K562 (cell line): ENCODE measurements at regions not wholly inside any gene's neighbourhood (a gene's known extent, or its start where the extent isn't known, plus 50 kb on each side); places are given as distances from the start of the nearest gene placed in this dataset.

ENCODE experiments used
- CHD2 ChIP-seq: IDR thresholded peaks from 2 replicates; pipeline ENCODE4 v1.6.1; 2011; ENCODE audit warnings: low read depth, low read length
- MXI1 ChIP-seq: IDR thresholded peaks from 2 replicates; pipeline ENCODE4 v1.6.1; 2011; ENCODE audit warnings: low read depth, mild to moderate bottlenecking, improper control_type of control experiment, low read length
- NFRKB ChIP-seq: fragments of 450-650 bp; IDR thresholded peaks from 2 replicates; pipeline ENCODE4 v1.6.1; 2016; ENCODE audit warnings: low read depth
- SMARCE1 ChIP-seq: fragments of 450-650 bp; IDR thresholded peaks from 2 replicates; pipeline ENCODE4 v1.7.1; 2016; ENCODE audit warnings: mild to moderate bottlenecking
- XRCC3 ChIP-seq: fragments of 450-650 bp; IDR thresholded peaks from 2 replicates; pipeline ENCODE4 v1.6.1; 2017; ENCODE audit warnings: mild to moderate bottlenecking, moderate library complexity
- YY1 ChIP-seq, 3 experiments: IDR thresholded peaks; 2 replicates each; pipeline ENCODE4 v1.6.1; 2011; ENCODE audit warnings: low read length in 2 of 3, mild to moderate bottlenecking in 2 of 3, moderate library complexity in 2 of 3, borderline replicate concordance in 1 of 3, control low read depth in 1 of 3, low read depth in 1 of 3; ENCODE audit not compliant: insufficient read depth in 3 of 3, insufficient replicate concordance in 2 of 3, control insufficient read depth in 1 of 3, insufficient read length in 1 of 3; ENCODE audit errors: extremely low read depth in 1 of 3
- TF ChIP-seq, protein P1 (sequence below), 2 experiments: fragments of 450-650 bp; IDR thresholded peaks; 2 replicates each; pipeline ENCODE4 v1.6.1; 2016; ENCODE audit warnings: mild to moderate bottlenecking in 2 of 2, borderline replicate concordance in 1 of 2, low read depth in 1 of 2, moderate library complexity in 1 of 2
- TF ChIP-seq, protein P2 (sequence below), 2 experiments: IDR thresholded peaks in 1 of 2; conservative IDR thresholded peaks in 1 of 2; 2 replicates each; pipeline ENCODE4 v1.6.1; 2016; ENCODE audit warnings: low read depth in 2 of 2, mild to moderate bottlenecking in 1 of 2, missing compliant biosample characterization in 1 of 2, missing genetic modification characterization in 1 of 2, moderate library complexity in 1 of 2

- no peak for TF ChIP-seq MXI1
- TF ChIP-seq YY1 (IDR thresholded peaks at IDR 0.05; ENCODE audit: borderline replicate concordance in 1 of 3, control insufficient read depth in 1 of 3, extremely low read depth in 1 of 3, insufficient read depth in 3 of 3, insufficient read length in 1 of 3, insufficient replicate concordance in 2 of 3, low read depth in 1 of 3, low read length in 2 of 3), result peak in 2 of 3 experiments; percentile 66 to 78
- no peak for TF ChIP-seq XRCC3
- TF ChIP-seq NFRKB, result peak; percentile 38; the same call in 1 of the 2 replicates
- TF ChIP-seq, protein P1, sequence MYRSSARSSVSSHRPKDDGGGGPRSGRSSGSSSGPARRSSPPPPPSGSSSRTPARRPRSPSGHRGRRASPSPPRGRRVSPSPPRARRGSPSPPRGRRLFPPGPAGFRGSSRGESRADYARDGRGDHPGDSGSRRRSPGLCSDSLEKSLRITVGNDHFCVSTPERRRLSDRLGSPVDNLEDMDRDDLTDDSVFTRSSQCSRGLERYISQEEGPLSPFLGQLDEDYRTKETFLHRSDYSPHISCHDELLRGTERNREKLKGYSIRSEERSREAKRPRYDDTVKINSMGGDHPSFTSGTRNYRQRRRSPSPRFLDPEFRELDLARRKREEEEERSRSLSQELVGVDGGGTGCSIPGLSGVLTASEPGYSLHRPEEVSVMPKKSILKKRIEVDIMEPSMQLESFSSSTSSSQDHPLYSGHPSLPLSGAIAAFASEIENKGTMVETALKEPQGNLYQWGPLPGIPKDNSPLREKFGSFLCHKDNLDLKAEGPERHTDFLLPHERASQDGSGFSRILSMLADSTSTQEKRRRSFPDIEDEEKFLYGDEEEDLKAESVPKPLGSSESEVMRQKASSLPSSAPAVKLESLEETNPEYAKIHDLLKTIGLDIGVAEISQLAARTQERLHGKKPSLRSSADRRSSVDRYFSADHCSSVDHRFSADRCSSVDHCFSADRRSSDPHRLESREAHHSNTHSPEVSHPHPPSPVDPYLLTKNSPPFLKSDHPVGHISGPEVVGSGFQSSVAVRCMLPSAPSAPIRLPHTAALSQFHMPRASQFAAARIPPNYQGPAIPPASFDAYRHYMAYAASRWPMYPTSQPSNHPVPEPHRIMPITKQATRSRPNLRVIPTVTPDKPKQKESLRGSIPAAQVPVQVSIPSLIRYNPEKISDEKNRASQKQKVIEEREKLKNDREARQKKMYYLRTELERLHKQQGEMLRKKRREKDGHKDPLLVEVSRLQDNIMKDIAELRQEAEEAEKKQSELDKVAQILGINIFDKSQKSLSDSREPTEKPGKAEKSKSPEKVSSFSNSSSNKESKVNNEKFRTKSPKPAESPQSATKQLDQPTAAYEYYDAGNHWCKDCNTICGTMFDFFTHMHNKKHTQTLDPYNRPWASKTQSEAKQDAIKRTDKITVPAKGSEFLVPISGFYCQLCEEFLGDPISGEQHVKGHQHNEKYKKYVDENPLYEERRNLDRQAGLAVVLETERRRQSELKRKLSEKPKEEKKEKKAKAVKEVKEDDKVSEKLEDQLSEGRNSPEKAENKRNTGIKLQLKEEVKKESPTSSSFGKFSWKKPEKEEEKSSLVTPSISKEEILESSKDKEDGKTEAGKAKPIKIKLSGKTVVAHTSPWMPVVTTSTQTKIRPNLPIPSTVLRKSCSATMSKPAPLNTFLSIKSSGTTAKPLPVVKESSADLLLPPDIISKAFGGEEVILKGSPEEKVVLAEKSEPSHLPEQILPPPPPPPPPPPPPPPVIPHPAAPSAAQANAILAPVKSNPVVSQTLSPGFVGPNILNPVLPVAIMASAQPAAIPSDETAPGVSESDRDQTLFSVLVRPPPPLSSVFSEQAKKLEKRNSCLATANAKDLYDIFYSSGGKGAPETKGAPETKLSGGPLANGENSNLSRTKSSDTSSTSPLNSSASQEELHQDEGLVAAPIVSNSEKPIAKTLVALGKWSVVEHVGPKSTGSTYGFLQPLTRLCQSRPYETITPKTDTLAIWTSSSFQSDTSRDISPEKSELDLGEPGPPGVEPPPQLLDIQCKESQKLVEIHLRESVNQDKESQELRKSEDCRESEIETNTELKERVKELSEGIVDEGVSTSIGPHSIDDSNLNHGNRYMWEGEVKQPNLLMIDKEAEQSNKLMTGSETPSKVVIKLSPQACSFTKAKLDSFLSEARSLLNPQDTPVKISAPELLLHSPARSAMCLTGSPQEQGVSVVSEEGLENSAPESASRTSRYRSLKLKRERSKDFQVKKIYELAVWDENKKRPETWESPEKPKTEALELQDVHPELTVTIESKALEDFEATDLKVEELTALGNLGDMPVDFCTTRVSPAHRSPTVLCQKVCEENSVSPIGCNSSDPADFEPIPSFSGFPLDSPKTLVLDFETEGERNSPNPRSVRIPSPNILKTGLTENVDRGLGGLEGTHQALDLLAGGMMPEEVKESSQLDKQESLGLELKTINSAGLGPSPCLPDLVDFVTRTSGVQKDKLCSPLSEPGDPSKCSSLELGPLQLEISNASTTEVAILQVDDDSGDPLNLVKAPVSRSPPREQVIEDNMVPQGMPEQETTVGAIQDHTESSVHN (IDR thresholded peaks at IDR 0.05; ENCODE audit: borderline replicate concordance in 1 of 2, low read depth in 1 of 2), result no peak; a peak in 1 of 4 replicates
- no peak for TF ChIP-seq CHD2
- TF ChIP-seq SMARCE1, result 0 out of 2 replicates have a peak, but pooled peaks have one; percentile 42
- TF ChIP-seq, protein P2, sequence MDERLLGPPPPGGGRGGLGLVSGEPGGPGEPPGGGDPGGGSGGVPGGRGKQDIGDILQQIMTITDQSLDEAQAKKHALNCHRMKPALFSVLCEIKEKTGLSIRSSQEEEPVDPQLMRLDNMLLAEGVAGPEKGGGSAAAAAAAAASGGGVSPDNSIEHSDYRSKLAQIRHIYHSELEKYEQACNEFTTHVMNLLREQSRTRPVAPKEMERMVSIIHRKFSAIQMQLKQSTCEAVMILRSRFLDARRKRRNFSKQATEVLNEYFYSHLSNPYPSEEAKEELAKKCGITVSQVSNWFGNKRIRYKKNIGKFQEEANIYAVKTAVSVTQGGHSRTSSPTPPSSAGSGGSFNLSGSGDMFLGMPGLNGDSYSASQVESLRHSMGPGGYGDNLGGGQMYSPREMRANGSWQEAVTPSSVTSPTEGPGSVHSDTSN (CRISPR knock-in tag; IDR thresholded peaks at IDR 0.05; ENCODE audit: low read depth), result no peak
- TF ChIP-seq, protein P2 (tag; conservative IDR thresholded peaks at IDR 0.05; ENCODE audit: low read depth), result no peak
Observed at GRCh38 chr6:27126815-27127537, 120.5 kb upstream of the PRSS16 start.
